ENCODE measurements at regions not wholly inside any gene's neighbourhood (a gene's known extent, or its start where the extent isn't known, plus 50 kb on each side); places are given as distances from the start of the nearest gene placed in this dataset.

DNA sequence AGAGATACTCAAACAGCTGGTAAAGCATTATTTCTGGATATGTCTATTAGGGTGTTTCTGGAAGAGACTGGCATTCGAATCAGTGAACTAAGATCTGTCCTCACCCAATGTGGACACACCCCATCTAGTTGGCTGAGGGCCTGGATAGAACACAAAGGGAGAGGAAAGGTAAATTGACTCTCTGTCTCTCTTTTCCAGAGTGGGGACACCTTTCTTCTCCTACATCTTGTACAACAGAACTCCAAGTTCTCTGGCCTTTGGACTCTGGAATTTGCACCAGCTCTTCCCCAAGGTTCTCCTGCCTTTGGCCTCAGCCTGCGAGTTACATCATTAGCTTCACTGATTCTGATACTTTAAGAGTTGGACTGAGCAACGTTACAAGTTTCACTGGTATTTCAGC is 1253.9 kb downstream of the SLC16A7 start:
- TF ChIP-seq, protein P1, sequence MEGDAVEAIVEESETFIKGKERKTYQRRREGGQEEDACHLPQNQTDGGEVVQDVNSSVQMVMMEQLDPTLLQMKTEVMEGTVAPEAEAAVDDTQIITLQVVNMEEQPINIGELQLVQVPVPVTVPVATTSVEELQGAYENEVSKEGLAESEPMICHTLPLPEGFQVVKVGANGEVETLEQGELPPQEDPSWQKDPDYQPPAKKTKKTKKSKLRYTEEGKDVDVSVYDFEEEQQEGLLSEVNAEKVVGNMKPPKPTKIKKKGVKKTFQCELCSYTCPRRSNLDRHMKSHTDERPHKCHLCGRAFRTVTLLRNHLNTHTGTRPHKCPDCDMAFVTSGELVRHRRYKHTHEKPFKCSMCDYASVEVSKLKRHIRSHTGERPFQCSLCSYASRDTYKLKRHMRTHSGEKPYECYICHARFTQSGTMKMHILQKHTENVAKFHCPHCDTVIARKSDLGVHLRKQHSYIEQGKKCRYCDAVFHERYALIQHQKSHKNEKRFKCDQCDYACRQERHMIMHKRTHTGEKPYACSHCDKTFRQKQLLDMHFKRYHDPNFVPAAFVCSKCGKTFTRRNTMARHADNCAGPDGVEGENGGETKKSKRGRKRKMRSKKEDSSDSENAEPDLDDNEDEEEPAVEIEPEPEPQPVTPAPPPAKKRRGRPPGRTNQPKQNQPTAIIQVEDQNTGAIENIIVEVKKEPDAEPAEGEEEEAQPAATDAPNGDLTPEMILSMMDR (IDR thresholded peaks at IDR 0.05): no peak
- no peak for TF ChIP-seq POLR2A (IDR thresholded peaks at IDR 0.05)

Measured in breast epithelium (tissue), 3 donors.